SK-N-SH (cell line): ENCODE measurements at regions not wholly inside any gene's neighbourhood (a gene's known extent, or its start where the extent isn't known, plus 50 kb on each side); places are given as distances from the start of the nearest gene placed in this dataset.

ENCODE experiments used
- CTCF ChIA-PET: fragments of 300-600, 350-600 bp; formaldehyde crosslinking; extraction: SDS; loops from one replicate; lab custom pipeline; 2021; lab: Yijun Ruan, JAX
- POLR2A ChIA-PET: fragments of 350-600 bp; sonication (Branson Sonifier 250); formaldehyde crosslinking; extraction: SDS; loops from one replicate; lab custom pipeline; 2020; ENCODE audit warnings: antibody characterized with exemption, inconsistent platforms; lab: Yijun Ruan, JAX
- DNase-seq: peaks from one replicate; pipeline ENCODE4 v3.0.0; 2012
- H2AFZ ChIP-seq: fragments of 200-600 bp; sonication (generic); 2 replicates; pipeline ENCODE4 v1.8.1; 2016; ENCODE audit warnings: antibody characterized with exemption, mild to moderate bottlenecking, low read depth
- H3F3A ChIP-seq: fragments of 200-600 bp; sonication (generic); replicated peaks from 2 replicates; pipeline ENCODE3; 2016; ENCODE audit warnings: antibody characterized with exemption, mild to moderate bottlenecking; ENCODE audit not compliant: insufficient read depth
- H3K27ac ChIP-seq, 2 experiments: fragments of 200-500 bp in 1 of 2; fragments of 200-600 bp in 1 of 2; sonication (Bioruptor generic) in 1 of 2; sonication (generic), shearing (Covaris generic) in 1 of 2; 2 replicates each; pipeline versions ENCODE4 v1.5.1 to v1.6.1; 2014 to 2016; ENCODE audit warnings: low read depth in 2 of 2, inconsistent platforms in 1 of 2, low read length in 1 of 2, mild to moderate bottlenecking in 1 of 2, mixed read lengths in 1 of 2
- H3K27me3 ChIP-seq: fragments of 200-600 bp; sonication (generic), shearing (Covaris generic); 2 replicates; pipeline ENCODE4 v1.6.1; 2016; ENCODE audit warnings: mixed run types; ENCODE audit not compliant: insufficient read depth
- H3K36me3 ChIP-seq, 2 experiments: fragments of 200-500 bp in 1 of 2; fragments of 200-600 bp in 1 of 2; sonication (Bioruptor generic) in 1 of 2; sonication (generic) in 1 of 2; replicated peaks in 1 of 2; 2 replicates each; pipeline versions ENCODE3 to v1.5.1; 2014 to 2016; ENCODE audit warnings: low read length in 1 of 2, mild to moderate bottlenecking in 1 of 2; ENCODE audit not compliant: insufficient read depth in 2 of 2, control insufficient read depth in 1 of 2
- H3K4me1 ChIP-seq, 2 experiments: fragments of 200-500 bp in 1 of 2; fragments of 200-600 bp in 1 of 2; sonication (Bioruptor generic) in 1 of 2; sonication (generic), shearing (Covaris generic) in 1 of 2; 2 replicates each; pipeline versions ENCODE4 v1.5.1 to v1.6.1; 2014 to 2016; ENCODE audit warnings: low read depth in 1 of 2, low read length in 1 of 2, mixed run types in 1 of 2; ENCODE audit not compliant: insufficient read depth in 2 of 2, control insufficient read depth in 1 of 2
- H3K4me2 ChIP-seq: fragments of 200-600 bp; sonication (generic), shearing (Covaris generic); 2 replicates; pipeline ENCODE4 v1.6.1; 2017; ENCODE audit warnings: mixed run types
- H3K4me3 ChIP-seq, 2 experiments: fragments of 200-500 bp in 1 of 2; fragments of 200-600 bp in 1 of 2; sonication (Bioruptor generic) in 1 of 2; sonication (generic), shearing (Covaris generic) in 1 of 2; 2 replicates each; pipeline versions ENCODE4 v1.5.1 to v1.8.1; 2014 to 2016; ENCODE audit warnings: low read depth in 2 of 2, inconsistent platforms in 1 of 2, low read length in 1 of 2, mild to moderate bottlenecking in 1 of 2, mixed read lengths in 1 of 2, moderate library complexity in 1 of 2
- H3K79me2 ChIP-seq: fragments of 200-600 bp; sonication (generic); 2 replicates; pipeline ENCODE4 v1.8.1; 2017; ENCODE audit warnings: mild to moderate bottlenecking; ENCODE audit not compliant: insufficient read depth
- H3K9ac ChIP-seq: fragments of 200-600 bp; sonication (generic); 2 replicates; pipeline ENCODE4 v1.6.1; 2017; ENCODE audit warnings: mixed run types
- H3K9me2 ChIP-seq: fragments of 200-600 bp; sonication (generic); 2 replicates; pipeline ENCODE4 v1.6.1; 2017; ENCODE audit warnings: mixed run types
- H3K9me3 ChIP-seq: fragments of 200-600 bp; sonication (generic); 2 replicates; pipeline ENCODE4 v1.6.1; 2017; ENCODE audit warnings: mixed run types, mild to moderate bottlenecking, moderate library complexity
- H4K20me1 ChIP-seq: fragments of 200-600 bp; sonication (generic); 2 replicates; pipeline ENCODE4 v1.6.1; 2017; ENCODE audit warnings: mild to moderate bottlenecking, mixed run types; ENCODE audit not compliant: insufficient read depth
- CHD2 ChIP-seq: fragments of 150-350 bp; IDR thresholded peaks from 2 replicates; pipeline ENCODE4 v1.6.1; 2018; ENCODE audit warnings: low read length; ENCODE audit not compliant: partially characterized antibody
- ELF1 ChIP-seq: IDR thresholded peaks from 2 replicates; pipeline ENCODE4 v1.4.0; 2012
- EP300 ChIP-seq, 2 experiments: IDR thresholded peaks; 2 replicates each; pipeline versions ENCODE4 v1.4.0 to v1.6.1; 2012; ENCODE audit warnings: borderline replicate concordance in 1 of 2, low read depth in 1 of 2, low read length in 1 of 2
- FOXJ3 ChIP-seq: sonication (generic); formaldehyde crosslinking; IDR thresholded peaks from 2 replicates; pipeline ENCODE4 v1.5.1; 2020; ENCODE audit warnings: mild to moderate bottlenecking, missing genetic modification reagents
- FOXM1 ChIP-seq: IDR thresholded peaks from 2 replicates; pipeline ENCODE4 v1.4.0; 2012; ENCODE audit warnings: low read depth, mild to moderate bottlenecking
- GABPA ChIP-seq: IDR thresholded peaks from 2 replicates; pipeline ENCODE4 v1.4.0; 2012; ENCODE audit warnings: low read depth, mild to moderate bottlenecking
- MEF2A ChIP-seq: IDR thresholded peaks from 2 replicates; pipeline ENCODE4 v1.4.0; 2012; ENCODE audit warnings: low read depth, borderline replicate concordance
- NFIC ChIP-seq: IDR thresholded peaks from 2 replicates; pipeline ENCODE4 v1.4.0; 2012; ENCODE audit warnings: borderline replicate concordance
- POLR2AphosphoS5 ChIP-seq: IDR thresholded peaks from 2 replicates; pipeline ENCODE4 v1.6.1; 2012; ENCODE audit warnings: low read depth, low read length
- RAD21 ChIP-seq: IDR thresholded peaks from 2 replicates; pipeline ENCODE4 v1.6.1; 2012; ENCODE audit warnings: mild to moderate bottlenecking, low read length
- RCOR1 ChIP-seq: fragments of 150-350 bp; IDR thresholded peaks from 2 replicates; pipeline ENCODE4 v1.6.1; 2017; ENCODE audit warnings: antibody characterized with exemption, low read length
- TEAD4 ChIP-seq: IDR thresholded peaks from 2 replicates; pipeline ENCODE4 v1.4.0; 2012; ENCODE audit warnings: mild to moderate bottlenecking, borderline replicate concordance; ENCODE audit not compliant: insufficient read depth
- YY1 ChIP-seq: IDR thresholded peaks from 2 replicates; pipeline ENCODE4 v1.4.0; 2012; ENCODE audit warnings: low read depth, mild to moderate bottlenecking
- WGBS: methylation state at CpG from one replicate; pipeline ENCODE4 v1.1.6; 2017; ENCODE audit warnings: low lambda C conversion rate; 5-methylcytosine and 5-hydroxymethylcytosine counted together
- TF ChIP-seq, protein P1 (sequence below): IDR thresholded peaks from 2 replicates; pipeline ENCODE4 v1.4.0; 2012; ENCODE audit warnings: low read depth, borderline replicate concordance
- TF ChIP-seq, protein P2 (sequence below): IDR thresholded peaks from 2 replicates; pipeline ENCODE4 v1.6.1; 2012; ENCODE audit warnings: mild to moderate bottlenecking, low read depth, low read length, moderate library complexity

DNA sequence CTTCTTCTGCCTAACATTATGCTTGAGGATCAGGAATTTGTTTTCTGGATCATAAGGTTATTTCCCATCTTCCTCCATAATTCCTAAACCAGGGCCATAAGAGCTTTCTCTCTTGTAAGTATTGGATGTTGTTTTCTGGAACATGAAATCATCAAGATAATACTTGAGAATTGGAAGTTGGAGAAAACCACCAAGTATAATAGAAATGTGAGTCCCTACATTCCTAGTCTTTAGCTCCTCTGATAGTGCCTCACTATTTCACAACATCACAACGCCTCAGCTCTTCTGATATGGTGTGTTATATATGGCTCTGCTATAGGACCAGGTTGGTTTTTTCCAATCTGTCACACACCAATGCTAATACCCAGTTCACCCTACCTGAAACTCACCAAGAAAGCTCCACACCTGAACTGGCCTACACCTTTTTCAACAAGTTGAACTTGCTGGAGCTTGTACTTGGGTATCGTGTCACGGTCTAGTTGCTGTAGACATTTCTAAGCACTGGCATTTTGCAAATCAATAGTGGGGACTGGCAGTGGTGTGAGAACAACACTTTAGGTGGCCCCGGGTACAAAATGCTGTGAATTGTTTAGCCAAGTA, 141.1 kb downstream of the ACTBL2 start:
- TF ChIP-seq NFIC (no peak), MEF2A (no peak), TEAD4 (no peak), RCOR1 (no peak), FOXM1 (no peak), ELF1 (no peak), YY1 (no peak), POLR2AphosphoS5 (no peak), FOXJ3 (no peak)
- TF ChIP-seq, protein P1, sequence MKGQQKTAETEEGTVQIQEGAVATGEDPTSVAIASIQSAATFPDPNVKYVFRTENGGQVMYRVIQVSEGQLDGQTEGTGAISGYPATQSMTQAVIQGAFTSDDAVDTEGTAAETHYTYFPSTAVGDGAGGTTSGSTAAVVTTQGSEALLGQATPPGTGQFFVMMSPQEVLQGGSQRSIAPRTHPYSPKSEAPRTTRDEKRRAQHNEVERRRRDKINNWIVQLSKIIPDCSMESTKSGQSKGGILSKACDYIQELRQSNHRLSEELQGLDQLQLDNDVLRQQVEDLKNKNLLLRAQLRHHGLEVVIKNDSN: no peak
- TF ChIP-seq, protein P2, sequence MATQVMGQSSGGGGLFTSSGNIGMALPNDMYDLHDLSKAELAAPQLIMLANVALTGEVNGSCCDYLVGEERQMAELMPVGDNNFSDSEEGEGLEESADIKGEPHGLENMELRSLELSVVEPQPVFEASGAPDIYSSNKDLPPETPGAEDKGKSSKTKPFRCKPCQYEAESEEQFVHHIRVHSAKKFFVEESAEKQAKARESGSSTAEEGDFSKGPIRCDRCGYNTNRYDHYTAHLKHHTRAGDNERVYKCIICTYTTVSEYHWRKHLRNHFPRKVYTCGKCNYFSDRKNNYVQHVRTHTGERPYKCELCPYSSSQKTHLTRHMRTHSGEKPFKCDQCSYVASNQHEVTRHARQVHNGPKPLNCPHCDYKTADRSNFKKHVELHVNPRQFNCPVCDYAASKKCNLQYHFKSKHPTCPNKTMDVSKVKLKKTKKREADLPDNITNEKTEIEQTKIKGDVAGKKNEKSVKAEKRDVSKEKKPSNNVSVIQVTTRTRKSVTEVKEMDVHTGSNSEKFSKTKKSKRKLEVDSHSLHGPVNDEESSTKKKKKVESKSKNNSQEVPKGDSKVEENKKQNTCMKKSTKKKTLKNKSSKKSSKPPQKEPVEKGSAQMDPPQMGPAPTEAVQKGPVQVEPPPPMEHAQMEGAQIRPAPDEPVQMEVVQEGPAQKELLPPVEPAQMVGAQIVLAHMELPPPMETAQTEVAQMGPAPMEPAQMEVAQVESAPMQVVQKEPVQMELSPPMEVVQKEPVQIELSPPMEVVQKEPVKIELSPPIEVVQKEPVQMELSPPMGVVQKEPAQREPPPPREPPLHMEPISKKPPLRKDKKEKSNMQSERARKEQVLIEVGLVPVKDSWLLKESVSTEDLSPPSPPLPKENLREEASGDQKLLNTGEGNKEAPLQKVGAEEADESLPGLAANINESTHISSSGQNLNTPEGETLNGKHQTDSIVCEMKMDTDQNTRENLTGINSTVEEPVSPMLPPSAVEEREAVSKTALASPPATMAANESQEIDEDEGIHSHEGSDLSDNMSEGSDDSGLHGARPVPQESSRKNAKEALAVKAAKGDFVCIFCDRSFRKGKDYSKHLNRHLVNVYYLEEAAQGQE: no peak
- H3F3A ChIP-seq: no peaks in the 10 kb centered on the region
- H3K27ac ChIP-seq: no peak overlapping the region
- no peak overlapping the region for H3K4me2 ChIP-seq
- no peaks in the 10 kb centered on the region for H3K9me3 ChIP-seq
- no peaks in the 10 kb centered on the region for H3K4me1 ChIP-seq
- 93% methylated on average over 4 of the region's 4 CpGs for WGBS
- no peaks in the 10 kb centered on the region for H3K9me2 ChIP-seq
- no peak overlapping the region for H3K4me3 ChIP-seq
- no peak overlapping the region for H2AFZ ChIP-seq
- H3K36me3 ChIP-seq: no peaks in the 10 kb centered on the region
- H3K9ac ChIP-seq: no peak overlapping the region
- H4K20me1 ChIP-seq: no peaks in the 10 kb centered on the region
- no peaks in the 10 kb centered on the region for H3K79me2 ChIP-seq
- CTCF ChIA-PET: interaction anchor here (1.6 to 1.9 kb wide), 2 partner anchors 11 to 17 kb away, joined by 3 to 6 read pairs; no protein-coding TSS in a partner anchor
- POLR2A ChIA-PET: no interaction called here
- DNase-seq: no peak
- no peaks in the 10 kb centered on the region for H3K27me3 ChIP-seq

DNA sequence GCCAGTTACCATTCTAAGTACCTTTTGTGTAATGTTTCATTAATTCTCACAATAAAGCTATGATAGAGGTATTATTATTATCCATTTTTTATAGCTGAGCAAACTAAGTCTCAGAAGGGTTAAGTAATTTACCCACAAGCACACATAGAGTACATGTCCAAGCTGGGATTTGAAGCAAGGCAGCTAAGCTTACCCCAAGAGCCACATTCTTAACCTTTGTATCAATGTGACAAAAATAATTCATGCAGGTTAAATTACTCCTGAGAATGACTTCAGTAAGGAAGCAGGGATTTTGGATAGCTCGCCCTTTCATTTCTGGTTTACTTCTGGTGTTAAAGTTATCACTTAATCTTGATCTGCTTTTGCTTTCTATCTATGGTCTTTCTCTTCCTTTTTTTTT, 141.9 kb downstream of the ACTBL2 start:
- no peaks in the 10 kb centered on the region for H3K36me3 ChIP-seq
- no peaks in the 10 kb centered on the region for H3K27me3 ChIP-seq
- H3K79me2 ChIP-seq: no peaks in the 10 kb centered on the region
- no peaks in the 10 kb centered on the region for H4K20me1 ChIP-seq
- no peaks in the 10 kb centered on the region for H3K9me3 ChIP-seq
- H3K27ac ChIP-seq: no peak overlapping the region
- H3K4me3 ChIP-seq: no peak overlapping the region
- H3K9me2 ChIP-seq: no peaks in the 10 kb centered on the region
- 96% methylated on average over 1 of the region's 1 CpG for WGBS
- no peak for DNase-seq
- no peak overlapping the region for H3K9ac ChIP-seq
- peaks cover under 1% of the 10 kb centered on the region for H3F3A ChIP-seq
- CTCF ChIA-PET: interaction anchor here (0.7 to 1.9 kb wide), 5 partner anchors 10 to 129 kb away, joined by 3 to 6 read pairs (median 3); no protein-coding TSS in a partner anchor
- H2AFZ ChIP-seq: no peak overlapping the region
- POLR2A ChIA-PET: no interaction called here
- no peaks in the 10 kb centered on the region for H3K4me1 ChIP-seq
- no peak overlapping the region for H3K4me2 ChIP-seq
- TF ChIP-seq ELF1: no peak
- TF ChIP-seq POLR2AphosphoS5: no peak
- TF ChIP-seq CHD2: no peak
- TF ChIP-seq EP300 (IDR thresholded peaks at IDR 0.05; ENCODE audit: borderline replicate concordance in 1 of 2, low read depth in 1 of 2, low read length in 1 of 2): no peak
- no peak for TF ChIP-seq GABPA
- TF ChIP-seq YY1: no peak
- TF ChIP-seq RAD21: no peak
- TF ChIP-seq, protein P1: no peak
